ENCODE measurements at regions not wholly inside any gene's neighbourhood (a gene's known extent, or its start where the extent isn't known, plus 50 kb on each side); places are given as distances from the start of the nearest gene placed in this dataset.

DNA sequence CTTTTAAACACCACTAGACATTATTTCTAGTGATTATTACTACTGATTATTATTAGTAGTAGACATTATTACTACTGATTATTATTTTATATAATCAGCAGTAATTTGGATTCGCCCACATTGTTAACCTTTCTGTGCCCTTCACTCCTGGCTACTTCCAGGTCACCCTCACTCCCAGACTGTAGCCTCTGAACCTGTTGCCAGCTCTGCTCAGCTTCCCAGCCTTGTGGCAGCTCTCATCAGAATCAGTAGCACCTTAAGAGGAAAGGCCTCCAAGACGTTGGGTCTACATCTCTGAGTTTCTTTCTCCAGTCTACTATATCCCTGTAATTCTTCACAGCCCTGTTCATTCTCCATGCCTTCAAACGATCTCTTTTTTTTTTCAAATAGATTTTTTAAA is 137.0 kb downstream of the KATNIP start:
- no peak overlapping the region for H4K5ac ChIP-seq (ENCODE audit: insufficient read length, low read depth, low read length)
- DNase-seq: no peak
- no peak overlapping the region for H3K9ac ChIP-seq (ENCODE audit: extremely low read depth, insufficient read length, low read length)
- Mint-ChIP-seq H3K4me3 (no peak overlapping the region), H3K4me1 (peaks cover 0 to 3% of the 10 kb centered on the region in 2 experiments; a peak in 2 of 4 replicates), H3K27ac (no peak overlapping the region; a peak in 1 of 7 replicates), H3K36me3 (ENCODE audit: insufficient read depth in 1 of 3, low read depth in 3 of 3) (peaks cover 2 to 6% (median 6%) of the 10 kb centered on the region in 3 experiments; a peak in 2 of 7 replicates), H3K9me3 (no peaks in the 10 kb centered on the region), H3K27me3 (ENCODE audit: low read depth) (no peaks in the 10 kb centered on the region)
- no peak overlapping the region for H3K56ac ChIP-seq (ENCODE audit: insufficient read length, low read depth, low read length)
- H2BK5ac ChIP-seq (ENCODE audit: insufficient read length, low read length): no peak overlapping the region
- no peaks in the 10 kb centered on the region for H4K20me1 ChIP-seq (ENCODE audit: control insufficient read depth, insufficient read depth, insufficient read length)
- H3K27me3 ChIP-seq (ENCODE audit: insufficient read depth, low read length): no peaks in the 10 kb centered on the region
- TF ChIP-seq, protein P1, sequence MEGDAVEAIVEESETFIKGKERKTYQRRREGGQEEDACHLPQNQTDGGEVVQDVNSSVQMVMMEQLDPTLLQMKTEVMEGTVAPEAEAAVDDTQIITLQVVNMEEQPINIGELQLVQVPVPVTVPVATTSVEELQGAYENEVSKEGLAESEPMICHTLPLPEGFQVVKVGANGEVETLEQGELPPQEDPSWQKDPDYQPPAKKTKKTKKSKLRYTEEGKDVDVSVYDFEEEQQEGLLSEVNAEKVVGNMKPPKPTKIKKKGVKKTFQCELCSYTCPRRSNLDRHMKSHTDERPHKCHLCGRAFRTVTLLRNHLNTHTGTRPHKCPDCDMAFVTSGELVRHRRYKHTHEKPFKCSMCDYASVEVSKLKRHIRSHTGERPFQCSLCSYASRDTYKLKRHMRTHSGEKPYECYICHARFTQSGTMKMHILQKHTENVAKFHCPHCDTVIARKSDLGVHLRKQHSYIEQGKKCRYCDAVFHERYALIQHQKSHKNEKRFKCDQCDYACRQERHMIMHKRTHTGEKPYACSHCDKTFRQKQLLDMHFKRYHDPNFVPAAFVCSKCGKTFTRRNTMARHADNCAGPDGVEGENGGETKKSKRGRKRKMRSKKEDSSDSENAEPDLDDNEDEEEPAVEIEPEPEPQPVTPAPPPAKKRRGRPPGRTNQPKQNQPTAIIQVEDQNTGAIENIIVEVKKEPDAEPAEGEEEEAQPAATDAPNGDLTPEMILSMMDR (conservative IDR thresholded peaks at IDR 0.05): no peak
- H3K4ac ChIP-seq (ENCODE audit: low read depth, low read length): no peak overlapping the region
- no peak overlapping the region for H2BK120ac ChIP-seq (ENCODE audit: low read depth, low read length, poor library complexity, severe bottlenecking)
- H3K4me1 ChIP-seq (ENCODE audit: insufficient read depth, low read length): no peaks in the 10 kb centered on the region
- no peak overlapping the region for H3K18ac ChIP-seq (ENCODE audit: insufficient read length, low read depth, low read length)
- H3K23me2 ChIP-seq (ENCODE audit: insufficient read length, low read depth, low read length, poor library complexity, severe bottlenecking): no peaks in the 10 kb centered on the region
- no peak overlapping the region for H3K23ac ChIP-seq (ENCODE audit: insufficient read length, low read depth, low read length)
- no peak overlapping the region for H4K8ac ChIP-seq (replicated peaks; ENCODE audit: insufficient read length, low read depth, low read length)
- no peak overlapping the region for H3K14ac ChIP-seq (ENCODE audit: insufficient read depth, low read length)
- no peak overlapping the region for H3T11ph ChIP-seq (ENCODE audit: low read length)
- H3K9me3 ChIP-seq (ENCODE audit: control insufficient read depth, low read depth, low read length): no peaks in the 10 kb centered on the region
- H2BK12ac ChIP-seq (ENCODE audit: insufficient read length, low read depth, low read length): no peak overlapping the region
- H2BK20ac ChIP-seq (ENCODE audit: low read depth, low read length, poor library complexity, severe bottlenecking): no peak overlapping the region
- no peak overlapping the region for H3K4me2 ChIP-seq (ENCODE audit: insufficient read depth, insufficient read length, low read length)
- WGBS (ENCODE audit: extremely low coverage, insufficient read length, low lambda C conversion rate): no CpG with 5 or more reads among the region's 3 CpGs
- H2AK5ac ChIP-seq (ENCODE audit: insufficient read length, low read length): no peak overlapping the region
- H2BK15ac ChIP-seq (ENCODE audit: low read depth, low read length): no peak overlapping the region
- no peaks in the 10 kb centered on the region for H3K79me2 ChIP-seq (ENCODE audit: insufficient read depth, low read length)
- H4K91ac ChIP-seq (ENCODE audit: insufficient read length, low read depth, low read length): no peak overlapping the region
- H2AFZ ChIP-seq (ENCODE audit: low read length): no peak overlapping the region
- H3K27ac ChIP-seq (ENCODE audit: insufficient read length, low read depth, low read length): no peak overlapping the region
- no peaks in the 10 kb centered on the region for H3K79me1 ChIP-seq (ENCODE audit: insufficient read depth, low read depth, low read length, poor library complexity, severe bottlenecking)
